ENCODE measurements at regions not wholly inside any gene's neighbourhood (a gene's known extent, or its start where the extent isn't known, plus 50 kb on each side); places are given as distances from the start of the nearest gene placed in this dataset.

DNA sequence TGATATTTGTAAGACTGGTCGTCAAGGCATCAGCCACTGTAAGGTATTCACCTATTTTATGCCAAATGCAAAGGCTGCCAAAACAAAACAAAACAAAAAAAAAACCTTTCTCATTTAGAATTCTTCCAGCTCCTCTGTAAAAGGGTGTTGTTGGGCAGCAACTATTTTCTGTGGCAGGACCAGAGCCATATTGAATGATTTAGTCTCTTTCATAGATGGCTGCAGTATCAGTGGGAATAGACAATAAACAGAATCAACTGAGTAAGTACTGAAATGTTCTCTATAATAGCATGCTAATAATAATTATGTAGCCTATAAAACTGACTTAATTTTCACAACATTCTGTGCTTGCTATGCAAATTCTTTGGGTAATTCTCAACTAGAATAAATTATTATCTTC, 389.7 kb upstream of the PABPC4L start:
- DNase-seq (no peak), FAIRE-seq (no peak)
- no peaks in the 10 kb centered on the region for H3K36me3 ChIP-seq (ENCODE audit: control insufficient read depth in 3 of 3, insufficient read depth in 2 of 3, low read depth in 1 of 3, low read length in 3 of 3)
- 71 to 76% (median 74%) methylated on average over 1 of the region's 1 CpG for WGBS, 3 donors
- no peak overlapping the region for H3K4me3 ChIP-seq (ENCODE audit: low read depth in 1 of 3, low read length in 3 of 3)
- no peaks in the 10 kb centered on the region for H3K9me3 ChIP-seq (ENCODE audit: control insufficient read depth in 2 of 2, insufficient read depth in 1 of 2, low read depth in 1 of 2, low read length in 1 of 2)
- H3K27me3 ChIP-seq (ENCODE audit: control insufficient read depth in 3 of 3, insufficient read depth in 3 of 3, low read length in 3 of 3): no peaks in the 10 kb centered on the region
- no peaks in the 10 kb centered on the region for H3K4me1 ChIP-seq (ENCODE audit: control insufficient read depth in 3 of 3, insufficient read depth in 2 of 3, low read depth in 1 of 3, low read length in 2 of 3)
- no peak overlapping the region for H3K27ac ChIP-seq (ENCODE audit: low read depth in 1 of 3, low read length in 2 of 3)

GRCh38 chr4:134585972-134586371, 384.4 kb upstream of the PABPC4L start:
- Histone ChIP-seq H3K36me3 (ENCODE audit: control insufficient read depth in 3 of 3, insufficient read depth in 2 of 3, low read depth in 1 of 3, low read length in 3 of 3) (no peaks in the 10 kb centered on the region), H3K27me3 (ENCODE audit: control insufficient read depth in 3 of 3, insufficient read depth in 3 of 3, low read length in 3 of 3) (no peaks in the 10 kb centered on the region), H3K9me3 (ENCODE audit: control insufficient read depth in 2 of 2, insufficient read depth in 1 of 2, low read depth in 1 of 2, low read length in 1 of 2) (no peaks in the 10 kb centered on the region), H3K4me1 (ENCODE audit: control insufficient read depth in 3 of 3, insufficient read depth in 2 of 3, low read depth in 1 of 3, low read length in 2 of 3) (no peaks in the 10 kb centered on the region), H3K4me3 (ENCODE audit: low read depth in 1 of 3, low read length in 3 of 3) (no peak overlapping the region), H3K27ac (ENCODE audit: low read depth in 1 of 3, low read length in 2 of 3) (no peak overlapping the region)
- no peak for FAIRE-seq
- no peak for DNase-seq
- 42 to 60% (median 42%) methylated on average over 5 of the region's 5 CpGs for WGBS, 3 donors

DNA sequence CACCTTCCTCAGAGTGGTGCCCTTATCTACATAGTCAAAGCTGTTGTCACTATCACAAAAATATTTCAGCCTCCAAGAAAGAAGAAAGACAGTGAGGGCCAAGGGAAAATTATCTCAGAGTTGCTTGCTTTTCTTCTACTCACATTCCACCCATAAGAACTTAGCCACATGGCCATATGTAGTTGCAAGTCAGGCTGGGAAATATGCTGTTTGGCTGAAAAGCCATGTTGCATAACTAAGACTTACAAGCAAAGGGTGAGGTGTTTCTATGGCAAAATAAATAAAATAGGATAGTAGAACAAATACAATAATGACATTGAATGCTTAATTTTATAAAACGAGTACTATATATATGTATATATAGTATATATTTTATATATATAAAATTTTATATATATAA, 365.9 kb upstream of the PABPC4L start:
- no peaks in the 10 kb centered on the region for H3K27me3 ChIP-seq (ENCODE audit: control insufficient read depth in 3 of 3, insufficient read depth in 3 of 3, low read length in 3 of 3)
- H3K36me3 ChIP-seq (ENCODE audit: control insufficient read depth in 3 of 3, insufficient read depth in 2 of 3, low read depth in 1 of 3, low read length in 3 of 3): no peaks in the 10 kb centered on the region
- no peak overlapping the region for H3K27ac ChIP-seq (ENCODE audit: low read depth in 1 of 3, low read length in 2 of 3)
- H3K4me1 ChIP-seq (ENCODE audit: control insufficient read depth in 3 of 3, insufficient read depth in 2 of 3, low read depth in 1 of 3, low read length in 2 of 3): no peaks in the 10 kb centered on the region
- H3K9me3 ChIP-seq (ENCODE audit: control insufficient read depth in 2 of 2, insufficient read depth in 1 of 2, low read depth in 1 of 2, low read length in 1 of 2): no peaks in the 10 kb centered on the region
- DNase-seq (no peak), FAIRE-seq (no peak)
- 81 to 91% (median 83%) methylated on average over 1 of the region's 1 CpG for WGBS, 3 donors
- H3K4me3 ChIP-seq (ENCODE audit: low read depth in 1 of 3, low read length in 3 of 3): no peak overlapping the region

- 13 to 50% (median 18%) methylated on average over 3 of the region's 3 CpGs for WGBS, 3 donors
- DNase-seq (no peak), FAIRE-seq (no peak)
- H3K27me3 ChIP-seq (ENCODE audit: control insufficient read depth in 3 of 3, insufficient read depth in 3 of 3, low read length in 3 of 3): no peaks in the 10 kb centered on the region
- H3K9me3 ChIP-seq (ENCODE audit: control insufficient read depth in 2 of 2, insufficient read depth in 1 of 2, low read depth in 1 of 2, low read length in 1 of 2): no peaks in the 10 kb centered on the region
- no peak overlapping the region for H3K4me3 ChIP-seq (ENCODE audit: low read depth in 1 of 3, low read length in 3 of 3)
- H3K27ac ChIP-seq (ENCODE audit: low read depth in 1 of 3, low read length in 2 of 3): no peak overlapping the region
- no peaks in the 10 kb centered on the region for H3K36me3 ChIP-seq (ENCODE audit: control insufficient read depth in 3 of 3, insufficient read depth in 2 of 3, low read depth in 1 of 3, low read length in 3 of 3)
- no peaks in the 10 kb centered on the region for H3K4me1 ChIP-seq (ENCODE audit: control insufficient read depth in 3 of 3, insufficient read depth in 2 of 3, low read depth in 1 of 3, low read length in 2 of 3)
Observed at GRCh38 chr4:134560728-134561127, 359.1 kb upstream of the PABPC4L start.

GRCh38 chr4:134552063-134552462, 350.5 kb upstream of the PABPC4L start:
- FAIRE-seq (no peak), DNase-seq (no peak)
- no peak overlapping the region for H3K4me3 ChIP-seq (ENCODE audit: low read depth in 1 of 3, low read length in 3 of 3)
- H3K36me3 ChIP-seq (ENCODE audit: control insufficient read depth in 3 of 3, insufficient read depth in 2 of 3, low read depth in 1 of 3, low read length in 3 of 3): no peaks in the 10 kb centered on the region
- no peak overlapping the region for H3K27ac ChIP-seq (ENCODE audit: low read depth in 1 of 3, low read length in 2 of 3)
- H3K9me3 ChIP-seq (ENCODE audit: control insufficient read depth in 2 of 2, insufficient read depth in 1 of 2, low read depth in 1 of 2, low read length in 1 of 2): peaks cover 0 to 5% of the 10 kb centered on the region in 2 donors
- no peaks in the 10 kb centered on the region for H3K27me3 ChIP-seq (ENCODE audit: control insufficient read depth in 3 of 3, insufficient read depth in 3 of 3, low read length in 3 of 3)
- no peaks in the 10 kb centered on the region for H3K4me1 ChIP-seq (ENCODE audit: control insufficient read depth in 3 of 3, insufficient read depth in 2 of 3, low read depth in 1 of 3, low read length in 2 of 3)
- 11 to 56% (median 28%) methylated on average over 1 of the region's 1 CpG for WGBS, 3 donors

GRCh38 chr4:134551348-134551747, 349.8 kb upstream of the PABPC4L start:
- no peaks in the 10 kb centered on the region for H3K36me3 ChIP-seq (ENCODE audit: control insufficient read depth in 3 of 3, insufficient read depth in 2 of 3, low read depth in 1 of 3, low read length in 3 of 3)
- H3K27me3 ChIP-seq (ENCODE audit: control insufficient read depth in 3 of 3, insufficient read depth in 3 of 3, low read length in 3 of 3): no peaks in the 10 kb centered on the region
- WGBS, 3 donors: 66 to 82% (median 77%) methylated on average over 2 of the region's 2 CpGs
- no peak overlapping the region for H3K27ac ChIP-seq (ENCODE audit: low read depth in 1 of 3, low read length in 2 of 3)
- peaks cover 0 to 10% of the 10 kb centered on the region in 2 donors for H3K9me3 ChIP-seq (ENCODE audit: control insufficient read depth in 2 of 2, insufficient read depth in 1 of 2, low read depth in 1 of 2, low read length in 1 of 2)
- H3K4me3 ChIP-seq (ENCODE audit: low read depth in 1 of 3, low read length in 3 of 3): no peak overlapping the region
- FAIRE-seq: no peak
- H3K4me1 ChIP-seq (ENCODE audit: control insufficient read depth in 3 of 3, insufficient read depth in 2 of 3, low read depth in 1 of 3, low read length in 2 of 3): no peaks in the 10 kb centered on the region
- DNase-seq: no peak

DNA sequence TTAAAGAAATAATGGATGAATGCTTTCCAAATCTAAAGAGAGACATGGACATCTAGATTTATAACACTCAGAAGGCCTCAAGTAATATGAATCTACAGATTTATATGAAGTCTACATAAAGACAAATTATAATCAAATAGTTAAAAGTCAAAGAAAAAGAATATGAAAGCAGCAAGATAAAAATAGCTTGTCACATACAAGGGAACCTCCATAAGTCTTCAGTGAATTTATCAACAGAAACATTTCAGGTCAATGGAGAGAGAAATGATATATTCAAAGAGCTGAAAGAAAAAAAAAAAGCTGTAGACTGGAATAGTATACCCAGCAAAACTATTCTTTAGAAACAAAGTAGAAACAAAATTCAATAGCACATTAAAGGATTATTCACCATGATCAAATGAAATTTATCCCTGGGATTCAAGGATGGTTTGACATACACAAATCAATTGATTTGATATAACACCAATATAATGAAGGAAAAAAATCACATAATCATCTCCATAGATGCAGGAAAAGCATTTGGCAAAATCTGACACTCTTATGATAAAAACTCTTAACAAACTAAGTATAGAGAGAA, 346.6 kb upstream of the PABPC4L start:
- H3K36me3 ChIP-seq (ENCODE audit: control insufficient read depth in 3 of 3, insufficient read depth in 2 of 3, low read depth in 1 of 3, low read length in 3 of 3): no peaks in the 10 kb centered on the region
- peaks cover 0 to 14% of the 10 kb centered on the region in 2 donors for H3K9me3 ChIP-seq (ENCODE audit: control insufficient read depth in 2 of 2, insufficient read depth in 1 of 2, low read depth in 1 of 2, low read length in 1 of 2)
- H3K27me3 ChIP-seq (ENCODE audit: control insufficient read depth in 3 of 3, insufficient read depth in 3 of 3, low read length in 3 of 3): no peaks in the 10 kb centered on the region
- H3K27ac ChIP-seq (ENCODE audit: low read depth in 1 of 3, low read length in 2 of 3): no peak overlapping the region
- no peaks in the 10 kb centered on the region for H3K4me1 ChIP-seq (ENCODE audit: control insufficient read depth in 3 of 3, insufficient read depth in 2 of 3, low read depth in 1 of 3, low read length in 2 of 3)
- H3K4me3 ChIP-seq (ENCODE audit: low read depth in 1 of 3, low read length in 3 of 3): no peak overlapping the region
- FAIRE-seq: no peak
- no peak for DNase-seq

DNA sequence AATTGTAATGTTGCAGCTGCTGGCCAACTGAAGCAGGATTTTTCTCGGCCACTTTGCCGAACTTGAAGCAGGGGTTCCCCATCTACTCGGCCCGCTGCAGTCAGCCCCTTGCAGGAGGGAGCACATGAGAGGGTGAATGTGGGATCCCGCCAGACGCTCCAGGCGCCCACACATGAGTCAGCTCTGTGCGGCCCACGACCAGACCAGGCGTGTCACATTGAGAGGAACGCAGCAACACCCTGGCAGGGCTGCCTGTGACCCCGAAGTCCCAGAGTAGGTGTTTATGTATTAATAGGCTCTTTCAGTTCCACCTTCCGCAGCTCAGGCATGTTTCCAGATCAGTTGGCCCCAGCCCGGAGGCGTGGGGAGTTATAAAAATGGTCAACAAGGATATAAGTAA, 344.7 kb upstream of the PABPC4L start:
- peaks cover 0 to 14% of the 10 kb centered on the region in 2 donors for H3K9me3 ChIP-seq (ENCODE audit: control insufficient read depth in 2 of 2, insufficient read depth in 1 of 2, low read depth in 1 of 2, low read length in 1 of 2)
- DNase-seq: no peak

DNA sequence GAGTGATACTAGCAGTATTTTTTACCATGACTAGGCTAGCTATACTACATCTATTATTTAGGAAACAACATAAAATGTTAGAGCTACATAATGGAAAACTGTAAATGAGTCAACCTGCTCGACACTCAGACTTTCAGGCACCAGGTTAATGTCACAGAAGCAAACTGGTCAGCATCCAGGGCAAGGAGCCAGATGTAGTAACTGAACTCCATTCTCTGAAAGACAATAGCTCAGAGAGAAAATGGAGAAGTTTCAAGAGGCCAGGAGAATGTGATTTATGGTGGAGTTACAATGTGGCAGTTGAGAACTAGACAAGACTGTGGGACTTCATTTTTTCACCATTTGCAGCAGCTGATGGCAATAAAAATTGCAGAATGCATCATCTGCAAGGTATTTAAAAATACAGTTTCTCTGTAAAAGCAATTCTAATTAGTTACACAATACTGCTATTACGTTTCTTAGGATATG, 342.7 kb upstream of the PABPC4L start:
- DNase-seq: no peak
- WGBS, 3 donors: 28 to 42% (median 33%) methylated on average over 2 of the region's 2 CpGs
- H3K27me3 ChIP-seq (ENCODE audit: control insufficient read depth in 3 of 3, insufficient read depth in 3 of 3, low read length in 3 of 3): no peaks in the 10 kb centered on the region
- H3K27ac ChIP-seq (ENCODE audit: low read depth in 1 of 3, low read length in 2 of 3): no peak overlapping the region
- peaks cover 0 to 14% of the 10 kb centered on the region in 2 donors for H3K9me3 ChIP-seq (ENCODE audit: control insufficient read depth in 2 of 2, insufficient read depth in 1 of 2, low read depth in 1 of 2, low read length in 1 of 2)
- no peak overlapping the region for H3K4me3 ChIP-seq (ENCODE audit: low read depth in 1 of 3, low read length in 3 of 3)
- no peaks in the 10 kb centered on the region for H3K4me1 ChIP-seq (ENCODE audit: control insufficient read depth in 3 of 3, insufficient read depth in 2 of 3, low read depth in 1 of 3, low read length in 2 of 3)
- FAIRE-seq: no peak
- no peaks in the 10 kb centered on the region for H3K36me3 ChIP-seq (ENCODE audit: control insufficient read depth in 3 of 3, insufficient read depth in 2 of 3, low read depth in 1 of 3, low read length in 3 of 3)

More for the DNA sequence above, 344.7 kb upstream of the PABPC4L start:
- H3K4me3 ChIP-seq (ENCODE audit: low read depth in 1 of 3, low read length in 3 of 3): no peak overlapping the region
- WGBS, 3 donors: 84 to 94% (median 89%) methylated on average over 15 of the region's 15 CpGs
- no peak for FAIRE-seq
- no peak overlapping the region for H3K27ac ChIP-seq (ENCODE audit: low read depth in 1 of 3, low read length in 2 of 3)
- no peaks in the 10 kb centered on the region for H3K36me3 ChIP-seq (ENCODE audit: control insufficient read depth in 3 of 3, insufficient read depth in 2 of 3, low read depth in 1 of 3, low read length in 3 of 3)
- no peaks in the 10 kb centered on the region for H3K4me1 ChIP-seq (ENCODE audit: control insufficient read depth in 3 of 3, insufficient read depth in 2 of 3, low read depth in 1 of 3, low read length in 2 of 3)
- H3K27me3 ChIP-seq (ENCODE audit: control insufficient read depth in 3 of 3, insufficient read depth in 3 of 3, low read length in 3 of 3): no peaks in the 10 kb centered on the region
